Mammary epithelial cell (primary cell): ENCODE measurements at regions not wholly inside any gene's neighbourhood (a gene's known extent, or its start where the extent isn't known, plus 50 kb on each side); places are given as distances from the start of the nearest gene placed in this dataset.

Source experiments
- CTCF ChIP-seq, 2 donors: IDR thresholded peaks in 1 of 2; conservative IDR thresholded peaks in 1 of 2; 2 replicates each; pipeline ENCODE4 v1.5.1; 2011 to 2012; ENCODE audit warnings: inconsistent platforms in 2 of 2, low read length in 2 of 2, mild to moderate bottlenecking in 2 of 2, control low read depth in 1 of 2, low read depth in 1 of 2; ENCODE audit not compliant: insufficient read depth in 1 of 2; ENCODE audit errors: extremely low read depth in 1 of 2
- EZH2 ChIP-seq: IDR thresholded peaks from 2 replicates; pipeline ENCODE4 v1.6.1; 2012; ENCODE audit warnings: low read length, inconsistent platforms, borderline replicate concordance

- TF ChIP-seq CTCF (conservative IDR thresholded peaks at IDR 0.05 in 1 of 2, IDR thresholded peaks at IDR 0.05 in 1 of 2; ENCODE audit: extremely low read depth in 1 of 2, insufficient read depth in 1 of 2, low read depth in 1 of 2, low read length in 2 of 2) (no peak), EZH2 (no peak)
Measured at GRCh38 chr9:26789959-26790358, 102.6 kb downstream of the CAAP1 start.
